Skin of body (tissue), 1 donor: ENCODE measurements at regions not wholly inside any gene's neighbourhood (a gene's known extent, or its start where the extent isn't known, plus 50 kb on each side); places are given as distances from the start of the nearest gene placed in this dataset.
A peak's percentile ranks its signal among the peaks of the same experiment; 100 is the strongest.
"Not testable (repeated sequence)": the region's sequence is repeated elsewhere in the genome, so short reads cannot be mapped to it uniquely, and the experiment has no call there.

Experiments used
- DNase-seq: peaks from one replicate; lab custom pipeline; 2025; lab: John Stamatoyannopoulos, UW

DNA sequence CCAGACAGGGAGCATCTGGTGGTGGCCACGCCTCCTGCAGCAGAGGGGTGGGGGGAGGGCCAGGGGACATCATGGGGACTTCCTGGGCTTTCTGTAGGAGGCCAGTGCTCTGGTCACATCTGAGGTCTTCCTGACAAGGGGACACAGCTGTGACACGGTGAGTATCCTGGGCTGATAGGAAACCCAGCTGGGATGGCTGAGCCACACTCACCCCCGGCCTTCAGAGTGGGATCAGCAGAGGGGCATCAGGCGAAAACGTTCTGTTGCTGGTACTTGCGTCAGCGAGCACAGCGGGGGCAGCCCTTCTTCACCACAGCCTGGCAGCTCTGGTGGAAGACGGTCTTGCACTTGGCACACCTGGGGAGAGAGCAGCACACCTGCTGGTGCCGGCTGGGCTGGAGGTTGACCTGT lies 122.9 kb upstream of the SMURF2 start:
- DNase-seq = no peak

- DNase-seq = no peak
Observed at GRCh38 chr17:64784353-64785010, 122.4 kb upstream of the SMURF2 start.

DNA sequence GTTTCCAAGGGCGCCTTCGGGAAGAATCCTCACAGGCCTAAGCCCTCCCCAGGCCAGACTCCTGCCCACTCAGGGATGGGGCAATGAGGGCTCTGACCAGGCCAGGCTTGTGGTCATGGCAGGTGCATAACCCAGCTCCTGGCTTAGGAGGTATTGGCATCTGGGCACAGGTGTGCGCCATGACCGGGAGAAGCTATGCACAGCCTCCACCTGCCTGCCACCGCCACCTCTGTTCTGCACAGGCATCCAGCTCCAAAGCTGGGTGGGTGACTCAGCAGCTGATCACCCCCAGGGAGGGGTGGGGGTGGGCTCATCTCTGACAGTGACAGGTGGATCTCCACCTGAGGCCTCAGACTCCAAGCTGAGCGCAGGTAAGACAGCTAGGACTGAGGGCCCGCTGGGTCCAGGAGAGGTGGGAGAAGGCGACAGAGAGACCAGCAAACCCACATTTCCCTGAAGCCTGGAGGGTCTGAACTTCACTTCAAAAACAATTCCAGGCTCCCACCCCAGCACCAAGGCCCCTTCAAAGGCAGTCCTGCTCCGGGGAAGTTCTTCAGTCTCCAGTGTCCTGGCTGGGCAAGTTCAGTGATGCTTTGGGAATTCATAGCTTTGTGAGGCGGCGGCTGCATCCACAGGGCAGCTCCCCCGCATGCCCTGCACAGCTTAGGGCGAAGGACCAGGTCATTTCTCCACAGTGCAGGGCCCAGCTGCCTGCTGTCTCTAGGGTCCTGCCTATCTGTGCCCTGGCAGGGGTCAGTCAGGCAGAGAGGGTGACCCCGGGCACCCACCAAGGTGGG lies 121.6 kb upstream of the SMURF2 start:
- no peak for DNase-seq

GRCh38 chr17:64783031-64783461 lies 120.9 kb upstream of the SMURF2 start:
- no peak for DNase-seq

DNA sequence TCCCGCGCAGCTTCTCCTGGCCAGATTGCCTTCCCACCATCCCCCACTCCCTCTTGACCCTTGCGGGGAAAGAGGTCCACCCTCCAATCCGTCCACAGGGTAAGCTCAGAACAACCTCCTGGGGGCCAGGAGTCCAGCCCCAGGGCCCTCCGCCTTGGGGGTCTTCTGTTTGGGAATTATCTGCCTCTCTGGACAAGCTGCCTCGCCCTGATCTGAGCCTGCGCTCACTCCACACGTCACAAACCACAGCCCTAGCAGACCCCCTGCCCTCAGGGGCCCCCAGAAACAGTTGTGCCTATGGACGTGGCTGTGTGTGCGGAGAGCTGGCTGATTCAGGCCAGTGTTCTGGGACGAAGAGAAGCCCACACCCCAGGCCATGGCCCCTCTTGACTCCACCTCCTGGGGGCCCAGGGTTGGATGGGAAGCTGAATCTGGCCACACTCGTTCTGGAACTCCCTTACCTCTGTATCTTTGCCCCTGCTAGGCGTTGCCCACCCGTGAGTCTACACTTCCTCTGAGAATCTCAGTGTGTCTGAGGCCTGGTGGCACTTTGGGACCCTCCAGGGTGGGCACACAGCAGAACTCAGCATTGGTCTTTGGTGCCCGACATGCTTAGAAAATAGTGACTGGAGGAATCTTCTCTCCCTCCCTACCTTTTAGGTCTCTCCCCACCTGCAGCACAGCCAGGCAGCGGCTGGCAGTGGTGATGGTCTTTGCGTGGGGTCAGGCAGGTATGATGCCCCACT lies 119.9 kb upstream of the SMURF2 start:
- no peak for DNase-seq

- no peak for DNase-seq
Observed at GRCh38 chr17:64781014-64781756, 119.1 kb upstream of the SMURF2 start.

GRCh38 chr17:64780096-64781013 lies 118.2 kb upstream of the SMURF2 start:
- no peak for DNase-seq

- DNase-seq = no peak
Observed at GRCh38 chr17:64779376-64780095, 117.4 kb upstream of the SMURF2 start.

DNA sequence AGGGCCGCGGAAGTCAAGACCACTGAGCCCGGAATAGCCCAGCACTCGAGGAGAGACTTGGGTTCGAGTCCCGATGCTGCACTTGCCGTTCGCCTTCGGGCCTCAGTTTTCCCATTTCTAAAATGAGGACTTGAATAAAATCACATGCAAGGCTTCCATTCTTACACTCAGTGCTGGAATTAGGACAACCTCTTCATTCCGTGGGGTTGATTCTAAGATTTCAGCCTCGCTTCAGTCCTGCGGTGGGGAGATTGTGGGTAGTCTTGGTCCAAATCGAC lies 116.9 kb upstream of the SMURF2 start:
- not testable (repeated sequence) for DNase-seq

- no peak for DNase-seq
Observed at GRCh38 chr17:64778240-64779097, 116.4 kb upstream of the SMURF2 start.

- no peak for DNase-seq
Observed at GRCh38 chr17:64777415-64778239, 115.5 kb upstream of the SMURF2 start.

DNA sequence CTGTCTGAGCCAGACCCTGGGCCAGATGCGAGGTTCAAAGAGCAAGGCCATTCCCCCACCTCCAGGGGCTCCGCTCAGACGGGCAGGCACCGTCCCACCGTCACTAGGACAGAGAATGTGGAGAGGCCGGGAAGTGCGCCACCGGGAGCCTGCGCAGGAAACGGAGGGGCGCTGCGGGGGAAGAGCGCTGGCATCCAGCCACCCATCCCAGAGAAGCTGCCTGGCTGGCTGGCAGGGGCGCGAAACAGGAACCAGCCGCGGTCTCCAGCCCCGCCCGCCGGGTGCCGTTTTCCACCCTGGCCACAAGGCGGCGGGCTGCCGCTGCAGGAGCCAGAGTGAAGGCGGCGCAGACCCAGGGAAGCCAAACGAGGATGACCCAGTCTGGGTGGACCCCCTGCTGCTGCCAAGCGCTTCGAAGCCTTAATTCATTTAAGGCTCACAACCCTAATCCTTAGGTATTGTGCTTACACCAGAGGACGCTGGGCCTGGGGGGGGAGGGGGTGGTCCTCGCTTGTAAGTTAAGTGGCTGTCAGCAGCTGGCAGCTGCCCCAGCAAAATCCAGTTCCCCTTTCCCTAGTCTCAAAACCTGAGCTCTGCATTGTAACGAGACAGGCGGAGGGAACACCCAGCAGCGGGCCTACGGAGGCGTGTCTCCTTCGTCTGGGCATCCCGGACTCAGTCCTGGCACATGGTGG lies 114.8 kb upstream of the SMURF2 start:
- peak; percentile 88 for DNase-seq

- DNase-seq = no peak
Observed at GRCh38 chr17:64775701-64776570, 113.8 kb upstream of the SMURF2 start.

DNA sequence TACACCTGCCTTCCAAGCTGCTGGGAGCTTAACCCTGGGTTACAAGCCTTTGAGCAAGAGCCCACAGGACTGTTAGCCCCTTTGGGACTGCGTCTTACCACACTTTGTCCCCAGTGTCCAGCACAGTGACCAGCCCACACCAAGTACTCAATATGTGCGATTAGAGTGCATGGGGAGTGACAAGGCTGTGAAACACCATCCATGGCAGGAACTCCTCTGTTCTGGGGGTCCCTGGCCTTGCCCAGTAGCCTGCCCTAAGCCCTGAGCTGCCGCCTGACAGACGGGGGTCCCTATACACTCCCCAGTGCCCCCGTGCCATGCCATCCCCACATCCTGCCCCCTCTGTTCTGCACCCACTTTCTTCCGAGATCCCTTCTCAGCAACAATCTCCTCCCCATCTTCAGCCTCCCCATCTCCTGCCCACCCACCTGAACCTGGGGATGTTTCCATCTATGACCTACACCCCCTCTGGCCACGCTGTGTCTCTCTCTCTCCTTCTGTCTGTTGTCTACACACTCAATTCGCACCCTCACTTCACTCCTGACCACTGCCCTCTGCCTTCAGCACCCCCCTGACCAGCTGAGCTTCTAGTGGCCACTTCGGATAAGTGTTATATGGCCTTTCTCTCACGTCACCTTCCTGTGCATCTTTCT lies 112.9 kb upstream of the SMURF2 start:
- DNase-seq = no peak

DNA sequence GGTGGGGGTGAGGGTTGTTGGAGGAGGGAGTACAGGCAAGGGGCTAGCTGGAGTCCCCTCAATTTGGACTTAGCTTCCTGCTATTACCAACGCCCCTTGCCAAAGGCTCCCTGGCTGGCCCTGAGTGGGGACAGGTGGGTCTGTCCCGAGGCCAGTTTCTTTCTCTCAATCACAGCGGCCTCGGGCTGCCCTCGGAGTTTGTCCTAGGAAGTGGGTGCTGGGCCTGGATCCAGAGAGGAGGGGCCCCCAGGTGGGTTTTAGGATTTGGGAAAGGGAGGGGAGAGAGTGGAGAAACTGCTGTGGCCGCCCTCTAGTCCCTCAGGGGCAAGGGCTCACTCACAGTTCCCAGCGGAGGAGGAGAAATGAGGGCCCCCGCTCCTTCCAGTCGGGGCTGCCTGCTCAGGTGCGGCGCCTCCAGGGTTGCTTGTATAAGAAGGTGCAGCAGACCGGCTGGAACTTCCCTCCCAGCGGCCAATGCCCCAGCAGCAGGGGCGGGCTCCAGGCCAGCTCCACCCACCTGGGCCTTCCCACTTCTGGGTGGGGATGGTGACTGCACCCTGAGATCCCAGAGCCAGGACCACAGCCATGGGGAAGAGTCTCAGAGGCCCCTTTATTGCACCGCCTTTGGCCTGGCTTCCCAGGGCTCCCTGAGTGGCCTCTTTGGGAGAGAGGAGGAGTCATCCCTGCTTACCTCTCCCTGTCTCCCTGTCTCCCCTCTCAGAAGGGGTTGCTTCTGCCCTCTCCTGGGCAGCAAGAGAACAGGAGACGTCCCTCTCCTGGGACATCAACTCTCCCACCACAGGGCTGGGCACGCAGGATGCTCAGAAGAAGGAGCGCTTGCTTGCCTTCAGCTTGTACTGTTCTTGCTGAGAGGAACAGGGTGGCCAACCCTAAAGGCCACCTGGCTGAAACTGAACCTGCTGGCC lies 112.0 kb upstream of the SMURF2 start:
- no peak for DNase-seq
